ENCODE measurements at regions not wholly inside any gene's neighbourhood (a gene's known extent, or its start where the extent isn't known, plus 50 kb on each side); places are given as distances from the start of the nearest gene placed in this dataset.

DNA sequence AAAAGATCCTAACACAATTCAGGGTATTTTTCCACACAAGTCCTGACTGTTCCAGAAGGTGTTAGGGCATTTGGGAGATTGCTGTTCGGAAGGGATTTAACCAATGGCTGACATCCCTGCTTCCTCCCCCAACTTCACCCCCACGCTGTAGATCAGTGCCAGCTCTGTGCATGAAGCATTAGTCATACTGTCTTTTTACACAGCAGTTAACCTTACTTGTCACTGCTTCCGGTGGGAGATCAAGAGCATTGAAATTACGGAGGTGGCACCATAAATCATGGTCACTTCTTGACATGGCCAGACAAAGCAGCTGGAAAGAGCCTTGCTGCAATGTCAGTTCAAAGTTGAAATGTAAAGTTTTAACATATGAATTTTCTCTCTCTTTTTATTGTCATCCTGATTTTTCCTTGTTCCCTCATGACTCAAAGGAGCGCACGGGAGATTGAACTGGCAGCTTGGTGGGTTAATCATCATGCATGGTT is 70.2 kb downstream of the HRH4 start:
- TF ChIP-seq, protein P1, sequence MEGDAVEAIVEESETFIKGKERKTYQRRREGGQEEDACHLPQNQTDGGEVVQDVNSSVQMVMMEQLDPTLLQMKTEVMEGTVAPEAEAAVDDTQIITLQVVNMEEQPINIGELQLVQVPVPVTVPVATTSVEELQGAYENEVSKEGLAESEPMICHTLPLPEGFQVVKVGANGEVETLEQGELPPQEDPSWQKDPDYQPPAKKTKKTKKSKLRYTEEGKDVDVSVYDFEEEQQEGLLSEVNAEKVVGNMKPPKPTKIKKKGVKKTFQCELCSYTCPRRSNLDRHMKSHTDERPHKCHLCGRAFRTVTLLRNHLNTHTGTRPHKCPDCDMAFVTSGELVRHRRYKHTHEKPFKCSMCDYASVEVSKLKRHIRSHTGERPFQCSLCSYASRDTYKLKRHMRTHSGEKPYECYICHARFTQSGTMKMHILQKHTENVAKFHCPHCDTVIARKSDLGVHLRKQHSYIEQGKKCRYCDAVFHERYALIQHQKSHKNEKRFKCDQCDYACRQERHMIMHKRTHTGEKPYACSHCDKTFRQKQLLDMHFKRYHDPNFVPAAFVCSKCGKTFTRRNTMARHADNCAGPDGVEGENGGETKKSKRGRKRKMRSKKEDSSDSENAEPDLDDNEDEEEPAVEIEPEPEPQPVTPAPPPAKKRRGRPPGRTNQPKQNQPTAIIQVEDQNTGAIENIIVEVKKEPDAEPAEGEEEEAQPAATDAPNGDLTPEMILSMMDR (IDR thresholded peaks at IDR 0.05; ENCODE audit: borderline replicate concordance): no peak
- H3K27me3 ChIP-seq (ENCODE audit: low read depth): peaks cover 60% of the 10 kb centered on the region
- no peaks in the 10 kb centered on the region for H3K9me3 ChIP-seq (replicated peaks)
- no peaks in the 10 kb centered on the region for H3K36me3 ChIP-seq
- intact Hi-C loops (cut with micrococcal nuclease): no loop called here
- H3K4me1 ChIP-seq: no peaks in the 10 kb centered on the region
- no peak for DNase-seq
- H3K4me3 ChIP-seq: no peak overlapping the region
- no peak overlapping the region for H3K27ac ChIP-seq (replicated peaks)

DNA sequence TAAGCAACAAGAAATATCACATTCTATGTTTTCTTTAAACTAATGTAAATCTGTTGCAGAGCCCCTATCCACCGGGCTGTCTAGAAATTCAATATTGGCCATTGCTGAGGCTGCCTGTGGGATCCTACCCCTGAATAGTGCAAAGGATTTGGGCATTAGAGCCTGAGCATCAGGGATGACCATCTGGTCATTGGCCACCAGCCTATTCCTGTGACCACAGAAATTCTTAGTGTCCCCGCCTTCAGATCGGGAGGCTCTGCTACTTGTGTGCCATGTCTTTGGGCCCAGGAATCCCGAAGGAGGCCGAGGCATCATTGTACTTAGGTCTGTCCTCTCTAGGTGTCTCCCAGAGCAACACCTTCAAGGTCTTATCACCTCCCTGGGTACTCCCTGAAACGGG is 73.8 kb downstream of the HRH4 start:
- Histone ChIP-seq H3K27ac (replicated peaks) (no peak overlapping the region), H3K27me3 (ENCODE audit: low read depth) (peaks cover 74% of the 10 kb centered on the region), H3K4me3 (no peak overlapping the region), H3K4me1 (no peaks in the 10 kb centered on the region), H3K36me3 (no peaks in the 10 kb centered on the region), H3K9me3 (replicated peaks) (no peaks in the 10 kb centered on the region)
- intact Hi-C loops (cut with micrococcal nuclease): no loop called here
- DNase-seq: no peak
- TF ChIP-seq, protein P1 (IDR thresholded peaks at IDR 0.05; ENCODE audit: borderline replicate concordance): no peak

DNA sequence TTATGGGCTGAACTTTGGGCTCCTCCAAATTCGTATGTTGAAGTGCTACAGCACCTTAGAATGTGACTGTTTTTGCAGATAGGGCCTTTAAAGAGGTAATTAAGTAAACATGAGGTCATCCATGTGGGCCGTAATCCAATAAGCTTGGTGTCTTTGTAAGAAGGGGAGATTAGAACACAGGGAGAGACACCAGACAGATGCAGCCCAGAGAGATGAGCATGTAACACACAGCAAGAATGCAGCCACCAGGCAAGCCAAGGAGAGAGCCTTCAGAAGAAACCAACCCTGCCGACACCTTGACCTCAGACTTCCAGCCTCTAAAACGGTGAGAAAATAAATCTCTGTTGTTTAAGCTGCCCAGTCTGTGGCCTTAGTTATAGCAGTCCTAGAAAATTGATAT is 74.3 kb downstream of the HRH4 start:
- Histone ChIP-seq H3K9me3 (replicated peaks) (no peaks in the 10 kb centered on the region), H3K27me3 (ENCODE audit: low read depth) (peaks cover 74% of the 10 kb centered on the region), H3K4me1 (no peaks in the 10 kb centered on the region), H3K4me3 (no peak overlapping the region), H3K27ac (replicated peaks) (no peak overlapping the region), H3K36me3 (no peaks in the 10 kb centered on the region)
- intact Hi-C loops (cut with micrococcal nuclease): no loop called here
- no peak for DNase-seq
- TF ChIP-seq, protein P1 (IDR thresholded peaks at IDR 0.05; ENCODE audit: borderline replicate concordance): no peak

DNA sequence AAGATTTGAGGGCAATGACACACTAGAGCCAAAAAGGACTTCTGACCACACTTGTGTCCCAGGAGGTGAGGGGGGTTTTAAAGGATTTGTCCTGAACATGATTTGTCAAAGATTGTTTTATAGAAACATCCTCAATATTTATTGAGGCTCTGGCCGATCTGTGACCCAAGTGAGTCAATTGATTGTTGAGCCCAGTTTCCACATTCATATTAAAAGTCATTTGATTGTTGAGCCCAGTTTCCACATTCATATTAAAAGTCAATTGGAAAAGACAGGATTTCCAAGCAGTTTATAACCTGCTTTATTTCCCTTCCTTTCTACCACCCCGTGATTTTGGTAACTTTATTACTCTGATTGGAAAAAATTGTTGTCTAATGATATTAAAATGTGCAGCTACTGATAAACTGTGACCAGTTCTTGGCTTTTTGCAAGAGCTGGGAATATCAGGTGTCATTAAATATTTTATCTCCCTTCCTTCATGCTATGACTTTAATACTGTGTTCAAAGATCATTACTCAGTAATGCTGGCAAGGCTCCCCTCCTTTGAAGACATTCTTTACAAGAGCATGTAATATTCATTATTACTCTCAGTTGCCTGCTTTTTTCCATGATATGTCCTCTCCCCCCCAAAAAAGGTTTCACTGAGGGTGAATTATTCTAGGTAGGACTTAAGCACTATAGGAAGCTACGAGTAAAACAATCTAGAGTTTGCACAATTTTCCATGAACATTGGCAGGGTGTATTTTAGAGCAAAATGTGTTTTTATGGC is 75.3 kb downstream of the HRH4 start:
- Histone ChIP-seq H3K4me1 (no peaks in the 10 kb centered on the region), H3K9me3 (replicated peaks) (no peaks in the 10 kb centered on the region), H3K27ac (replicated peaks) (no peak overlapping the region), H3K27me3 (ENCODE audit: low read depth) (peaks cover 67% of the 10 kb centered on the region), H3K4me3 (no peak overlapping the region), H3K36me3 (no peaks in the 10 kb centered on the region)
- intact Hi-C loops (cut with micrococcal nuclease): no loop called here
- DNase-seq: no peak
- TF ChIP-seq, protein P1 (IDR thresholded peaks at IDR 0.05; ENCODE audit: borderline replicate concordance): no peak

DNA sequence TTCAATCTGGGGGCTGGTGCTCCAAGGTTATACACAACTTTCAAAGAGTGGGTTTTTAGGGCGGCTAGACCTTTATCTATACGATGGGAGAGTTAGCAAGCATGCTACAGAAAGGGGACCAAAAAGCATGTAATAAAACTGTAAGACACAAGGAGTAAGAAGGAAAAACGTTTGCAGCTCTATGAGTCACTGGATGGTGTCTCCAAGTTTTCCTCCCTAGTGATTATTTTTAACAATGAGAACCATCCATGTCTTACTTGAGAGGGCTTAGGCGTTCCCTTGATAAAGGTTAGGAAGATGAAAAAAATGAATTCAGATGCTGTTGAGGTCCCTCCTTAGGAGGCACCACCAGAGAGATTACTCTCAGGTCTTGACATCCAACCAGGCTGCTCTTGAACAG is 75.9 kb downstream of the HRH4 start:
- no peak for DNase-seq
- Histone ChIP-seq H3K27me3 (ENCODE audit: low read depth) (peaks cover 66% of the 10 kb centered on the region), H3K36me3 (no peaks in the 10 kb centered on the region), H3K9me3 (replicated peaks) (no peaks in the 10 kb centered on the region), H3K4me1 (no peaks in the 10 kb centered on the region), H3K27ac (replicated peaks) (no peak overlapping the region), H3K4me3 (no peak overlapping the region)
- TF ChIP-seq, protein P1 (IDR thresholded peaks at IDR 0.05; ENCODE audit: borderline replicate concordance): no peak
- intact Hi-C loops (cut with micrococcal nuclease): no loop called here

Measured in left ventricle myocardium inferior (tissue), 1 donor.